Upper lobe of left lung (tissue), 4 donors: ENCODE measurements at regions not wholly inside any gene's neighbourhood (a gene's known extent, or its start where the extent isn't known, plus 50 kb on each side); places are given as distances from the start of the nearest gene placed in this dataset.
"Not testable (repeated sequence)": the region's sequence is repeated elsewhere in the genome, so short reads cannot be mapped to it uniquely, and the experiment has no call there.

Experiments
- EP300 ChIP-seq, 4 donors: sonication (generic); formaldehyde crosslinking; IDR thresholded peaks; one replicate each; pipeline ENCODE4 v1.5.1; 2017; ENCODE audit warnings: antibody characterized with exemption in 4 of 4, control low read depth in 2 of 4
- POLR2AphosphoS5 ChIP-seq, 2 donors: sonication (generic); formaldehyde crosslinking; IDR thresholded peaks; one replicate each; pipeline ENCODE4 v1.5.1; 2017; ENCODE audit warnings: antibody characterized with exemption in 2 of 2
- TF ChIP-seq, protein P1 (sequence below), 6 experiments: fragments of 450-650 bp in 4 of 6; fragments of 200-600 bp in 2 of 6; sonication (generic) in 2 of 6; IDR thresholded peaks; one replicate each; pipeline ENCODE4 v1.5.1; 2016 to 2019; ENCODE audit warnings: antibody characterized with exemption in 6 of 6

DNA sequence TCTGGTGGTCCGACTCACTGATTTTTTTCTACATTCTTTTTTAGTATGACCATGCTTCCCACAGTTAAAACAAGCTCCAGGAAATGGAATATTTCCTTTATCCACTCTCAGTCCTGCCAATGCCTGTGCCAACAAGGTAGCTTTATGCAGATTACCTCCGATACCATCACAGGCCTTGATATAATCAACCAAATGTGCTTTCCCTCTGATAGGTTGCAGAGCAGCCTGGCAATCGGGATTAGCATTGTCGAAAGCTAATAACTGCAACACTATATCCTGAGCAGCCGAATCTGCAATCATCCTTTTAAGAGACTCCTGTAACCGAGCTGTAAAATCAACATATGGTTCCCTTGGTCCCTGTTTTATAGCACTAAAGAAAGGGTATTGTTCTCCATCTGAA is 122.3 kb upstream of the IGFBP3 start:
- not testable (repeated sequence) for TF ChIP-seq POLR2AphosphoS5, EP300 (IDR thresholded peaks at IDR 0.05)
- TF ChIP-seq, protein P1, sequence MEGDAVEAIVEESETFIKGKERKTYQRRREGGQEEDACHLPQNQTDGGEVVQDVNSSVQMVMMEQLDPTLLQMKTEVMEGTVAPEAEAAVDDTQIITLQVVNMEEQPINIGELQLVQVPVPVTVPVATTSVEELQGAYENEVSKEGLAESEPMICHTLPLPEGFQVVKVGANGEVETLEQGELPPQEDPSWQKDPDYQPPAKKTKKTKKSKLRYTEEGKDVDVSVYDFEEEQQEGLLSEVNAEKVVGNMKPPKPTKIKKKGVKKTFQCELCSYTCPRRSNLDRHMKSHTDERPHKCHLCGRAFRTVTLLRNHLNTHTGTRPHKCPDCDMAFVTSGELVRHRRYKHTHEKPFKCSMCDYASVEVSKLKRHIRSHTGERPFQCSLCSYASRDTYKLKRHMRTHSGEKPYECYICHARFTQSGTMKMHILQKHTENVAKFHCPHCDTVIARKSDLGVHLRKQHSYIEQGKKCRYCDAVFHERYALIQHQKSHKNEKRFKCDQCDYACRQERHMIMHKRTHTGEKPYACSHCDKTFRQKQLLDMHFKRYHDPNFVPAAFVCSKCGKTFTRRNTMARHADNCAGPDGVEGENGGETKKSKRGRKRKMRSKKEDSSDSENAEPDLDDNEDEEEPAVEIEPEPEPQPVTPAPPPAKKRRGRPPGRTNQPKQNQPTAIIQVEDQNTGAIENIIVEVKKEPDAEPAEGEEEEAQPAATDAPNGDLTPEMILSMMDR (IDR thresholded peaks at IDR 0.05) = not testable (repeated sequence)
